BJ (cell line): ENCODE measurements at regions not wholly inside any gene's neighbourhood (a gene's known extent, or its start where the extent isn't known, plus 50 kb on each side); places are given as distances from the start of the nearest gene placed in this dataset.

ENCODE experiments used
- CTCF ChIA-PET: fragments of 350-600 bp; formaldehyde crosslinking; extraction: SDS; loops from one replicate; lab custom pipeline; 2021; ENCODE audit warnings: antibody characterized with exemption, inconsistent platforms; lab: Yijun Ruan, JAX
- POLR2A ChIA-PET: fragments of 300-600 bp; sonication (Branson Sonifier 250); formaldehyde crosslinking; extraction: SDS; loops from one replicate; lab custom pipeline; 2021; ENCODE audit warnings: antibody characterized with exemption; lab: Charles Lee
- DNase-seq: peaks from one replicate; pipeline ENCODE4 v3.0.0-alpha.2; 2011; ENCODE audit warnings: low read depth
- H3K27me3 ChIP-seq: 2 replicates; pipeline ENCODE4 v1.6.0; 2011; ENCODE audit warnings: low read length; ENCODE audit not compliant: control insufficient read depth, insufficient read depth
- H3K36me3 ChIP-seq: 2 replicates; pipeline ENCODE4 v1.5.1; 2011; ENCODE audit warnings: low read length; ENCODE audit not compliant: control insufficient read depth, insufficient read depth
- H3K4me3 ChIP-seq: 2 replicates; pipeline ENCODE4 v1.5.1; 2011; ENCODE audit warnings: low read depth, mild to moderate bottlenecking, control low read depth, low read length
- CTCF ChIP-seq: IDR thresholded peaks from 2 replicates; pipeline ENCODE4 v1.5.1; 2011; ENCODE audit warnings: low read depth, mild to moderate bottlenecking, control low read depth, inconsistent platforms, low read length, moderate library complexity; ENCODE audit not compliant: insufficient read depth

- H3K36me3 ChIP-seq = no peaks in the 10 kb centered on the region
- no peak for TF ChIP-seq CTCF
- H3K27me3 ChIP-seq = no peaks in the 10 kb centered on the region
- H3K4me3 ChIP-seq = no peak overlapping the region
- DNase-seq = no peak
- ChIA-PET CTCF (no interaction called here), POLR2A (no interaction called here)
Observed at GRCh38 chr11:15419696-15420095, 305.0 kb downstream of the INSC start.

GRCh38 chr11:15430381-15430780 is 315.7 kb downstream of the INSC start:
- no peak for TF ChIP-seq CTCF
- POLR2A ChIA-PET = no interaction called here
- CTCF ChIA-PET = no interaction called here
- no peaks in the 10 kb centered on the region for H3K27me3 ChIP-seq
- no peak for DNase-seq
- no peaks in the 10 kb centered on the region for H3K36me3 ChIP-seq
- H3K4me3 ChIP-seq = no peak overlapping the region

GRCh38 chr11:15434529-15434928 is 319.8 kb downstream of the INSC start:
- H3K4me3 ChIP-seq = no peak overlapping the region
- H3K27me3 ChIP-seq = no peaks in the 10 kb centered on the region
- CTCF ChIA-PET = no interaction called here
- no peak for DNase-seq
- POLR2A ChIA-PET = no interaction called here
- TF ChIP-seq CTCF = no peak
- no peaks in the 10 kb centered on the region for H3K36me3 ChIP-seq

GRCh38 chr11:15446315-15446714 is 331.6 kb downstream of the INSC start:
- CTCF ChIA-PET = no interaction called here
- no peak overlapping the region for H3K4me3 ChIP-seq
- no peaks in the 10 kb centered on the region for H3K36me3 ChIP-seq
- POLR2A ChIA-PET = no interaction called here
- TF ChIP-seq CTCF = no peak
- H3K27me3 ChIP-seq = no peaks in the 10 kb centered on the region
- DNase-seq = no peak

- H3K4me3 ChIP-seq = no peak overlapping the region
- ChIA-PET POLR2A (no interaction called here), CTCF (no interaction called here)
- H3K27me3 ChIP-seq = no peaks in the 10 kb centered on the region
- H3K36me3 ChIP-seq = no peaks in the 10 kb centered on the region
- TF ChIP-seq CTCF = no peak
- DNase-seq = no peak
Observed at GRCh38 chr11:15446929-15447328, 332.2 kb downstream of the INSC start.

GRCh38 chr11:15451713-15452112 is 337.0 kb downstream of the INSC start:
- ChIA-PET CTCF (no interaction called here), POLR2A (no interaction called here)

More at GRCh38 chr11:15451713-15452112, 337.0 kb downstream of the INSC start:
- no peak for DNase-seq
- H3K4me3 ChIP-seq = no peak overlapping the region
- no peaks in the 10 kb centered on the region for H3K27me3 ChIP-seq
- TF ChIP-seq CTCF = no peak
- H3K36me3 ChIP-seq = no peaks in the 10 kb centered on the region
